IMR-90 (cell line): ENCODE measurements at regions not wholly inside any gene's neighbourhood (a gene's known extent, or its start where the extent isn't known, plus 50 kb on each side); places are given as distances from the start of the nearest gene placed in this dataset.

Experiments used
- CHD1 ChIP-seq: IDR thresholded peaks from 2 replicates; pipeline ENCODE4 v1.6.1; 2012; ENCODE audit warnings: low read depth, low read length, improper control_type of control experiment
- TF ChIP-seq, protein P1 (sequence below): conservative IDR thresholded peaks from 2 replicates; pipeline ENCODE4 v1.5.1; 2012; ENCODE audit warnings: mild to moderate bottlenecking, low read depth, low read length, improper control_type of control experiment

DNA sequence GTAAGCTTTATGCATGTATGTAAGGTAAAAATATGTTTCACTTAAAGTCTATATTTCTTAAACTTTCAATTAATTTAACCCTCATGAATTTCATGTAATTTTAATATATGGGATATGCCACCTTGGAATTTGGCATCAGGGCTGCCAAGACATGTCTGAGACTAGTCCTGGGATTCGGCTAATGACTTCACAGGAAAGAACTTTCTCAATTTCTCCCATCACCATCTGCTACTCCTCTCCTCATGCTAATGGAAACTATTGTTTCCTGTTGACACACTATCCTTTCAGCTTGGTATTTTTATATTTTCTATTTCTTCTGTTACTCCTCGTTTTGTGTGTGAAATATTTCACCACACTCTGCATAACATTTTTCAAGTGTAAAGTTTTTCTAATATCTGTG, 205.9 kb downstream of the ARL4A start:
- TF ChIP-seq, protein P1, sequence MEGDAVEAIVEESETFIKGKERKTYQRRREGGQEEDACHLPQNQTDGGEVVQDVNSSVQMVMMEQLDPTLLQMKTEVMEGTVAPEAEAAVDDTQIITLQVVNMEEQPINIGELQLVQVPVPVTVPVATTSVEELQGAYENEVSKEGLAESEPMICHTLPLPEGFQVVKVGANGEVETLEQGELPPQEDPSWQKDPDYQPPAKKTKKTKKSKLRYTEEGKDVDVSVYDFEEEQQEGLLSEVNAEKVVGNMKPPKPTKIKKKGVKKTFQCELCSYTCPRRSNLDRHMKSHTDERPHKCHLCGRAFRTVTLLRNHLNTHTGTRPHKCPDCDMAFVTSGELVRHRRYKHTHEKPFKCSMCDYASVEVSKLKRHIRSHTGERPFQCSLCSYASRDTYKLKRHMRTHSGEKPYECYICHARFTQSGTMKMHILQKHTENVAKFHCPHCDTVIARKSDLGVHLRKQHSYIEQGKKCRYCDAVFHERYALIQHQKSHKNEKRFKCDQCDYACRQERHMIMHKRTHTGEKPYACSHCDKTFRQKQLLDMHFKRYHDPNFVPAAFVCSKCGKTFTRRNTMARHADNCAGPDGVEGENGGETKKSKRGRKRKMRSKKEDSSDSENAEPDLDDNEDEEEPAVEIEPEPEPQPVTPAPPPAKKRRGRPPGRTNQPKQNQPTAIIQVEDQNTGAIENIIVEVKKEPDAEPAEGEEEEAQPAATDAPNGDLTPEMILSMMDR = no peak
- TF ChIP-seq CHD1 = no peak
